PC-3 (cell line): ENCODE measurements at regions not wholly inside any gene's neighbourhood (a gene's known extent, or its start where the extent isn't known, plus 50 kb on each side); places are given as distances from the start of the nearest gene placed in this dataset.

Experiments
- CTCF ChIP-seq: fragments of 300-600 bp; sonication (generic); conservative IDR thresholded peaks from 2 replicates; pipeline ENCODE4 v1.5.1; 2017; ENCODE audit warnings: antibody characterized with exemption, low read depth, mild to moderate bottlenecking, low read length
- EZH2 ChIP-seq: fragments of 300-600 bp; sonication (generic); IDR thresholded peaks from one replicate; pipeline ENCODE4 v1.6.1; 2017; ENCODE audit warnings: antibody characterized with exemption, mild to moderate bottlenecking, low read length; ENCODE audit not compliant: unreplicated experiment
- EZH2phosphoT487 ChIP-seq: fragments of 300-600 bp; sonication (generic); IDR thresholded peaks from 2 replicates; pipeline ENCODE4 v1.6.1; 2018; ENCODE audit warnings: mild to moderate bottlenecking, antibody characterized with exemption, low read length, borderline replicate concordance

GRCh38 chr9:117987945-117988344, 283.7 kb downstream of the TLR4 start:
- TF ChIP-seq CTCF: no peak
- no peak for TF ChIP-seq EZH2
- no peak for TF ChIP-seq EZH2phosphoT487
